ENCODE measurements at regions not wholly inside any gene's neighbourhood (a gene's known extent, or its start where the extent isn't known, plus 50 kb on each side); places are given as distances from the start of the nearest gene placed in this dataset.
"Not testable (repeated sequence)": the region's sequence is repeated elsewhere in the genome, so short reads cannot be mapped to it uniquely, and the experiment has no call there.

- no peak overlapping the region for H3K4me3 Mint-ChIP-seq
- peaks cover 3% of the 10 kb centered on the region for H3K9me3 Mint-ChIP-seq
- H3K4me1 Mint-ChIP-seq (ENCODE audit: low read depth): no peaks in the 10 kb centered on the region
- no peak overlapping the region for H3K27ac Mint-ChIP-seq
- no peaks in the 10 kb centered on the region for H3K36me3 Mint-ChIP-seq (ENCODE audit: low read depth)
- H3K27me3 Mint-ChIP-seq: peaks cover 4% of the 10 kb centered on the region
Measured at GRCh38 chr2:234869164-234869563, 82.7 kb upstream of the SH3BP4 start.

GRCh38 chr2:234867882-234868285 lies 83.9 kb upstream of the SH3BP4 start:
- no peak overlapping the region for H3K4me3 Mint-ChIP-seq
- peaks cover 4% of the 10 kb centered on the region for H3K27me3 Mint-ChIP-seq
- peaks cover 3% of the 10 kb centered on the region for H3K9me3 Mint-ChIP-seq
- H3K27ac Mint-ChIP-seq: no peak overlapping the region
- H3K4me1 Mint-ChIP-seq (ENCODE audit: low read depth): no peaks in the 10 kb centered on the region
- H3K36me3 Mint-ChIP-seq (ENCODE audit: low read depth): no peaks in the 10 kb centered on the region

- Mint-ChIP-seq H3K27me3 (peaks cover 4% of the 10 kb centered on the region), H3K36me3 (ENCODE audit: low read depth) (no peaks in the 10 kb centered on the region), H3K4me1 (ENCODE audit: low read depth) (no peaks in the 10 kb centered on the region), H3K27ac (no peak overlapping the region), H3K9me3 (peaks cover 3% of the 10 kb centered on the region), H3K4me3 (no peak overlapping the region)
Measured at GRCh38 chr2:234865586-234865985, 86.2 kb upstream of the SH3BP4 start.

- Mint-ChIP-seq H3K36me3 (ENCODE audit: low read depth) (no peaks in the 10 kb centered on the region), H3K27me3 (peaks cover 4% of the 10 kb centered on the region), H3K4me1 (ENCODE audit: low read depth) (no peaks in the 10 kb centered on the region), H3K4me3 (no peak overlapping the region), H3K9me3 (peaks cover 3% of the 10 kb centered on the region), H3K27ac (no peak overlapping the region)
Measured at GRCh38 chr2:234865040-234865439, 86.8 kb upstream of the SH3BP4 start.

- peak overlapping the region; percentile 23 for H3K27ac Mint-ChIP-seq
- peaks cover 3% of the 10 kb centered on the region for H3K9me3 Mint-ChIP-seq
- no peaks in the 10 kb centered on the region for H3K4me1 Mint-ChIP-seq (ENCODE audit: low read depth)
- H3K4me3 Mint-ChIP-seq: no peak overlapping the region
- peaks cover 4% of the 10 kb centered on the region for H3K27me3 Mint-ChIP-seq
- no peaks in the 10 kb centered on the region for H3K36me3 Mint-ChIP-seq (ENCODE audit: low read depth)
Measured at GRCh38 chr2:234864506-234864905, 87.3 kb upstream of the SH3BP4 start.

- H3K27ac Mint-ChIP-seq: no peak overlapping the region
- no peaks in the 10 kb centered on the region for H3K4me1 Mint-ChIP-seq (ENCODE audit: low read depth)
- H3K4me3 Mint-ChIP-seq: no peak overlapping the region
- H3K27me3 Mint-ChIP-seq: peaks cover 4% of the 10 kb centered on the region
- no peaks in the 10 kb centered on the region for H3K36me3 Mint-ChIP-seq (ENCODE audit: low read depth)
- peaks cover 3% of the 10 kb centered on the region for H3K9me3 Mint-ChIP-seq
Measured at GRCh38 chr2:234863043-234863934, 88.5 kb upstream of the SH3BP4 start.

- no peak overlapping the region for H3K27ac Mint-ChIP-seq
- H3K4me1 Mint-ChIP-seq (ENCODE audit: low read depth): no peaks in the 10 kb centered on the region
- peaks cover 4% of the 10 kb centered on the region for H3K27me3 Mint-ChIP-seq
- H3K36me3 Mint-ChIP-seq (ENCODE audit: low read depth): no peaks in the 10 kb centered on the region
- H3K4me3 Mint-ChIP-seq: no peak overlapping the region
- H3K9me3 Mint-ChIP-seq: peaks cover 3% of the 10 kb centered on the region
Measured at GRCh38 chr2:234861841-234862735, 89.7 kb upstream of the SH3BP4 start.

GRCh38 chr2:234859330-234859872 lies 92.4 kb upstream of the SH3BP4 start:
- H3K9me3 Mint-ChIP-seq; H3K4me1 Mint-ChIP-seq (ENCODE audit: low read depth); H3K36me3 Mint-ChIP-seq (ENCODE audit: low read depth); H3K27me3 Mint-ChIP-seq; H3K4me3 Mint-ChIP-seq; H3K27ac Mint-ChIP-seq: not testable (repeated sequence)

GRCh38 chr2:234858790-234859329 lies 93.0 kb upstream of the SH3BP4 start:
- Mint-ChIP-seq H3K27me3 (peaks cover 6% of the 10 kb centered on the region), H3K27ac (no peak overlapping the region), H3K36me3 (ENCODE audit: low read depth) (no peaks in the 10 kb centered on the region), H3K9me3 (no peaks in the 10 kb centered on the region), H3K4me1 (ENCODE audit: low read depth) (no peaks in the 10 kb centered on the region), H3K4me3 (no peak overlapping the region)

- H3K27ac Mint-ChIP-seq: no peak overlapping the region
- H3K36me3 Mint-ChIP-seq (ENCODE audit: low read depth): no peaks in the 10 kb centered on the region
- no peaks in the 10 kb centered on the region for H3K9me3 Mint-ChIP-seq
- no peaks in the 10 kb centered on the region for H3K4me1 Mint-ChIP-seq (ENCODE audit: low read depth)
- peaks cover 6% of the 10 kb centered on the region for H3K27me3 Mint-ChIP-seq
- no peak overlapping the region for H3K4me3 Mint-ChIP-seq
Measured at GRCh38 chr2:234858145-234858544, 93.7 kb upstream of the SH3BP4 start.

GRCh38 chr2:234853729-234854128 lies 98.1 kb upstream of the SH3BP4 start:
- Mint-ChIP-seq H3K36me3 (ENCODE audit: low read depth) (no peaks in the 10 kb centered on the region), H3K4me1 (ENCODE audit: low read depth) (no peaks in the 10 kb centered on the region), H3K9me3 (no peaks in the 10 kb centered on the region), H3K27ac (no peak overlapping the region), H3K27me3 (peaks cover 6% of the 10 kb centered on the region), H3K4me3 (no peak overlapping the region)

GRCh38 chr2:234852941-234853340 lies 98.9 kb upstream of the SH3BP4 start:
- Mint-ChIP-seq H3K4me3 (no peak overlapping the region), H3K36me3 (ENCODE audit: low read depth) (no peaks in the 10 kb centered on the region), H3K27me3 (peaks cover 6% of the 10 kb centered on the region)

GRCh38 chr2:234852035-234852434 lies 99.8 kb upstream of the SH3BP4 start:
- no peaks in the 10 kb centered on the region for H3K4me1 Mint-ChIP-seq (ENCODE audit: low read depth)
- no peak overlapping the region for H3K4me3 Mint-ChIP-seq
- peaks cover 6% of the 10 kb centered on the region for H3K27me3 Mint-ChIP-seq
- no peaks in the 10 kb centered on the region for H3K9me3 Mint-ChIP-seq
- no peaks in the 10 kb centered on the region for H3K36me3 Mint-ChIP-seq (ENCODE audit: low read depth)
- no peak overlapping the region for H3K27ac Mint-ChIP-seq

More at GRCh38 chr2:234852941-234853340, 98.9 kb upstream of the SH3BP4 start:
- Mint-ChIP-seq H3K27ac (no peak overlapping the region), H3K9me3 (no peaks in the 10 kb centered on the region), H3K4me1 (ENCODE audit: low read depth) (no peaks in the 10 kb centered on the region)

GRCh38 chr2:234851451-234851850 lies 100.4 kb upstream of the SH3BP4 start:
- Mint-ChIP-seq H3K27me3 (peaks cover 6% of the 10 kb centered on the region), H3K27ac (no peak overlapping the region), H3K4me3 (no peak overlapping the region), H3K4me1 (ENCODE audit: low read depth) (no peaks in the 10 kb centered on the region), H3K36me3 (ENCODE audit: low read depth) (no peaks in the 10 kb centered on the region), H3K9me3 (no peaks in the 10 kb centered on the region)

- H3K27ac Mint-ChIP-seq: no peak overlapping the region
- peaks cover 6% of the 10 kb centered on the region for H3K27me3 Mint-ChIP-seq
- no peaks in the 10 kb centered on the region for H3K4me1 Mint-ChIP-seq (ENCODE audit: low read depth)
- no peaks in the 10 kb centered on the region for H3K36me3 Mint-ChIP-seq (ENCODE audit: low read depth)
- H3K4me3 Mint-ChIP-seq: no peak overlapping the region
- no peaks in the 10 kb centered on the region for H3K9me3 Mint-ChIP-seq
Measured at GRCh38 chr2:234850818-234851217, 101.0 kb upstream of the SH3BP4 start.

All from stimulated activated naive CD8-positive, alpha-beta T cell treated with anti-CD3 and anti-CD28 coated beads, Interleukin-15, Interleukin-2, amounts not matched to agents 100 ng/mL and 50 ng/mL, for 24 hours (primary cell).